ENCODE measurements at regions not wholly inside any gene's neighbourhood (a gene's known extent, or its start where the extent isn't known, plus 50 kb on each side); places are given as distances from the start of the nearest gene placed in this dataset.

DNA sequence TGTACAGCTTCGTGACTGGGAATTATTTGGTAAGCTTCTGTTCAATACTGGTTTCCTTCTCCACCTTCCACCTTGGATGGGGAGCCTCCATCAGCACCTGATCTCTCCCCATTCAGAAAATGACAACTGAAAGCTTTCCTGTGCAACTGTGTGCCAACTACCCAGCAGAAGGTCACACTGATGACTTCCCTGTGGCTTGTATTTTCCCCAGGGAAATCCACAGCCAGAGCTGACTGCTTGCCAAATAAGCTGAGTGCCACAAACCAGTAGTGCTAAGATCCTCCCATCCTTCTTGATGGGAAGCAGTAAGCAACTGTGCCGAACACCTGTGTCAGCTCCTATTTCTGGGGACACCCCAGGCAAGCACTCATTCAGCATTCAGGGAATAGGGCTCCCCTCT, 257.2 kb upstream of the SOX5 start:
- no peak overlapping the region for H3K4me3 ChIP-seq (ENCODE audit: low read depth, low read length)
- no peak for DNase-seq (ENCODE audit: low read depth)
- TF ChIP-seq, protein P1, sequence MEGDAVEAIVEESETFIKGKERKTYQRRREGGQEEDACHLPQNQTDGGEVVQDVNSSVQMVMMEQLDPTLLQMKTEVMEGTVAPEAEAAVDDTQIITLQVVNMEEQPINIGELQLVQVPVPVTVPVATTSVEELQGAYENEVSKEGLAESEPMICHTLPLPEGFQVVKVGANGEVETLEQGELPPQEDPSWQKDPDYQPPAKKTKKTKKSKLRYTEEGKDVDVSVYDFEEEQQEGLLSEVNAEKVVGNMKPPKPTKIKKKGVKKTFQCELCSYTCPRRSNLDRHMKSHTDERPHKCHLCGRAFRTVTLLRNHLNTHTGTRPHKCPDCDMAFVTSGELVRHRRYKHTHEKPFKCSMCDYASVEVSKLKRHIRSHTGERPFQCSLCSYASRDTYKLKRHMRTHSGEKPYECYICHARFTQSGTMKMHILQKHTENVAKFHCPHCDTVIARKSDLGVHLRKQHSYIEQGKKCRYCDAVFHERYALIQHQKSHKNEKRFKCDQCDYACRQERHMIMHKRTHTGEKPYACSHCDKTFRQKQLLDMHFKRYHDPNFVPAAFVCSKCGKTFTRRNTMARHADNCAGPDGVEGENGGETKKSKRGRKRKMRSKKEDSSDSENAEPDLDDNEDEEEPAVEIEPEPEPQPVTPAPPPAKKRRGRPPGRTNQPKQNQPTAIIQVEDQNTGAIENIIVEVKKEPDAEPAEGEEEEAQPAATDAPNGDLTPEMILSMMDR (IDR thresholded peaks at IDR 0.05; ENCODE audit: insufficient read depth, low read length): no peak

DNA sequence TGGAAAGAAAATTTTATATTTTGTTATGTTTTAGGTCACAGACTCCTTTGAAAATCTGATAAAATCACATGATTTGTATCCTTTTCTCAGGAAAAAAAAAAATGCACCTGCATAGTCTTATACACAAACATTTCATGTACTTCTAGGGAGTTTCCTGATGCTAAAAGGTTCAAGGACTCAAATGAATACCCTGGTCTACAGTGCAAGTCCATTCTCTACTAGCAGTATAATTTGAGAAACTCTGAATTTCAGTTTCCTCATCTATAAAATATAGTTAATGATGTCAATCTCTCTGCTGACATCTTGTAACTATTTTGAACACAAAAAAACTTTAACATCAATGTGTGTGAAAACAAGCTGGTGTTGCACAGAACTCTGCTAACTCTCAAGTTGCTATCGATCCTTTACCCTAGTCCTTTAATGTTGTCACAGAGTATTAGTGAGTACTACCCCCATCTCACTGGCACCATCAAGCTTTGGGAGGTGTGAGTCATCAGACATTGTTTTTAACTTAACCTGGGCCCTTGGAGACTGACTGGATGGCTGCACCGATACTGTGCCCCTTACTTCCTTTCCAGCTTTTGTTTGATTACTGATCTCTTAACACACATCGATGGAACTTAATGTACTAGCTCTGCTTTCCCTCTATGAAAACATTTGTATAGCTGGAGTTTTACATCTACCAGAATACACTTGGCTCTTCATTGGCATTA, 251.9 kb upstream of the SOX5 start:
- no peak overlapping the region for H3K4me3 ChIP-seq (ENCODE audit: low read depth, low read length)
- DNase-seq (ENCODE audit: low read depth): no peak
- TF ChIP-seq, protein P1 (IDR thresholded peaks at IDR 0.05; ENCODE audit: insufficient read depth, low read length): no peak

DNA sequence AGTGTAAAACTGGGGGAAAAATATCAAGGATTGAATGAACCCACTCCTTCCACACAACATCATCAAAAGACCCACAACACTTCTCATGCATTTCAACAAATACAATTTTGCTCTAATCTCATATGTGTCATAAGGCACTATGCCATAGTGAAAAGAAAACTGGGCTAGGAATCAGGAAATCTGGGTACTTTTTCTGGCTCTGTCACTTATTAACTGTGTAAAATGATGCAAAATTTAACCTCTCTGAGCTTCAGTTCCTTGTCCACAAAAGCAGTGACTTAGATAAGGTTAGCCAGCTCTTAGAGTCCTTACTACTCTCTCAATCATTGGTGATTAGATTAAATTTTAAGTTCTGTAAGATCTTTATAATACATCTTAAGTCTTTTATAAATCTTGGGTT, 250.5 kb upstream of the SOX5 start:
- DNase-seq (ENCODE audit: low read depth): peak; percentile 14
- no peak overlapping the region for H3K4me3 ChIP-seq (ENCODE audit: low read depth, low read length)
- TF ChIP-seq, protein P1 (IDR thresholded peaks at IDR 0.05; ENCODE audit: insufficient read depth, low read length): no peak

DNA sequence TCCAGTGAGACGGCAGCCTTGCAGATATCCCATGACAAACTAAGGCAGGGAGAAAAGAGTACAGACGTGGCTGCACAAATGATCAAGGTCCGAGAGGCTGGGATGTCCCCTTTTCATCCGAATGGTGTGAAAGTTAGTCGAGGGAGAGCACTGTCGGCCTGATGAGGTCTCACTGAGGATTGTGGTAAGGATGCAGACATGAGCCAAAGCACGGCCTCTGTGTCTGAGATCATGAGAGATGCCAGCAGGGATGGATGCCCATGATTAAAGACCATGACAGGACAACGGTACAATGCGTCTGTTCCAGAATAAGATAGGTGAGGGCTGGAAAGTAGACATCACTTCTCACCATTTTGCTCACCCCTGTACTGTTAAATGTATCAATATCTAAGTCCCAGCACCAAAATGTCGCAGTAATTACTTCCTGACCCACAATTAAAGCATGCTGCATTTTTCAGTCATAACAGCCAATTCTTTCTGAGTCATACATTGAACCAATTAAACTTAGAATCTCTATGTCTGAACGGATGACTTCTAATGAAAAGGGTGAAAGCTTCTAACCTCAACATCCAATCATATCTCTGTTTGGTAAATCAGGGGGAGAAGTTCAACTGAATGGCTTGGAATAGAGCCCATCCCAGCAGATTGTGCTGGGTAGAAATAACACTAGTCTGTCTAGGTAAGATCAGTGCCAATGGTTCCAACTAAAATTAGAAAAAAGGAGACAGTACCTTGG, 249.6 kb upstream of the SOX5 start:
- DNase-seq (ENCODE audit: low read depth): peak; percentile 11
- H3K4me3 ChIP-seq (ENCODE audit: low read depth, low read length): no peak overlapping the region
- TF ChIP-seq, protein P1 (IDR thresholded peaks at IDR 0.05; ENCODE audit: insufficient read depth, low read length): no peak

DNA sequence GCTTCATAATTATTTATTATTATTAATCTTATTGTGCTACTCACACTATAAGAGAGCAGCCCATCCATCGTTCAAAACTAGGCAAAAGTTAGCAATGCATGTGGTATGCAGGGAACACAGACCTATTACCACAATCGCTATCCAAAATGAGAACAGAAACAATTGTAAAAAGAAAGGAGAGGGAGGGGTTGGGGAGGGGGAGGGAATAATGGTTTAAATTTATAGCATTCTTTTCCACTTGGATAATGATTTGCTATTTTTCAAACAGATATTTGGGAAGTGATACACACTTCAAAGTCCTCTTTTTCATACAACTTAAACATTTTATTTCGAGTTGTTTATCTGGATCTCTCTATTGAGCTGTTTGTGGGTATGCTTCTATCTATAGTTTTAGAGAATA, 248.6 kb upstream of the SOX5 start:
- TF ChIP-seq, protein P1 (IDR thresholded peaks at IDR 0.05; ENCODE audit: insufficient read depth, low read length): no peak
- peak; percentile 11 for DNase-seq (ENCODE audit: low read depth)

DNA sequence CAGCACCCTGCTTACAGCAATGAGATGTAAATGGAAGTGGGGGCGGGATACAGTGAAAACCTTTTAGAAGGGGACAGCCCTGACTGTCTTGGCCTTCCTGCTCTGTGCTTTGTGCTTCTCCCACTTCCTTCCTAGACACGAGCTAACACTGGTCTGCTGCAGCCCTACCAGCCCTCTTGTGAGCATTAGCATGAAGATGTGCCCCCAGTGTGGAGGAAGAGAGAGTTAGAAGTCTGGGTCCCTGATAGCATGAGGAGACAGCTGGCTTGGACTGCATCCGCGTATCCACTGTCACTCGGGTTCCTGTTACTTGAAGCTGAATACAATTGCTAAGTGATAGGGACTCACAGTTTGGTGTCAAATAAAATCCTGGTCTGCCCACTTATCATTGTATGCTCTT, 248.1 kb upstream of the SOX5 start:
- TF ChIP-seq, protein P1 (IDR thresholded peaks at IDR 0.05; ENCODE audit: insufficient read depth, low read length): no peak
- no peak overlapping the region for H3K4me3 ChIP-seq (ENCODE audit: low read depth, low read length)
- DNase-seq (ENCODE audit: low read depth): no peak

More for the DNA sequence above, 248.6 kb upstream of the SOX5 start:
- no peak overlapping the region for H3K4me3 ChIP-seq (ENCODE audit: low read depth, low read length)

Data from fibroblast of the aortic adventitia (primary cell).